ENCODE measurements at regions not wholly inside any gene's neighbourhood (a gene's known extent, or its start where the extent isn't known, plus 50 kb on each side); places are given as distances from the start of the nearest gene placed in this dataset.

- no peaks in the 10 kb centered on the region for H3K27me3 ChIP-seq (replicated peaks in 1 of 2; ENCODE audit: control insufficient read depth in 2 of 2, insufficient read depth in 2 of 2, low read length in 1 of 2)
- H3K27ac ChIP-seq (ENCODE audit: control insufficient read depth, insufficient read depth) = no peak overlapping the region
- TF ChIP-seq BRCA1 (IDR thresholded peaks at IDR 0.05; ENCODE audit: low read depth, low read length) (no peak), FOXM1 (IDR thresholded peaks at IDR 0.05; ENCODE audit: low read depth, low read length) (no peak), GABPA (IDR thresholded peaks at IDR 0.05; ENCODE audit: low read depth) (no peak), TAF1 (IDR thresholded peaks at IDR 0.05; ENCODE audit: borderline replicate concordance, low read depth, low read length) (no peak), SRF (IDR thresholded peaks at IDR 0.05; ENCODE audit: low read depth in 2 of 2, low read length in 2 of 2) (no peak), WRNIP1 (IDR thresholded peaks at IDR 0.05; ENCODE audit: borderline replicate concordance, low read depth, low read length) (no peak), ZNF687 (IDR thresholded peaks at IDR 0.05) (no peak), TCF3 (IDR thresholded peaks at IDR 0.05; ENCODE audit: borderline replicate concordance, insufficient read depth, low read depth, low read length) (no peak), EP300 (IDR thresholded peaks at IDR 0.05; ENCODE audit: borderline replicate concordance in 1 of 2, control insufficient read depth in 1 of 2, low read depth in 2 of 2, low read length in 2 of 2) (no peak), GATAD2B (conservative IDR thresholded peaks at IDR 0.05; ENCODE audit: low read depth) (no peak), MEF2A (IDR thresholded peaks at IDR 0.05; ENCODE audit: insufficient read depth, low read depth, low read length) (no peak), DPF2 (IDR thresholded peaks at IDR 0.05) (no peak), HDGF (IDR thresholded peaks at IDR 0.05) (no peak), IRF4 (IDR thresholded peaks at IDR 0.05; ENCODE audit: low read depth, low read length) (no peak), CHD1 (IDR thresholded peaks at IDR 0.05; ENCODE audit: low read depth, low read length) (no peak), TBL1XR1 (IDR thresholded peaks at IDR 0.05; ENCODE audit: low read depth, low read length) (no peak), RCOR1 (conservative IDR thresholded peaks at IDR 0.05; ENCODE audit: low read depth, low read length) (no peak), BACH1 (IDR thresholded peaks at IDR 0.05; ENCODE audit: borderline replicate concordance) (no peak)
- FAIRE-seq (no peak), DNase-seq (ENCODE audit: low read depth, low spot score) (no peak), ATAC-seq (no peak)
- ChIA-PET RAD21 (ENCODE audit: unreplicated experiment) (no interaction called here), CTCF (no interaction called here), SMC1A (ENCODE audit: uncharacterized antibody, unreplicated experiment) (interaction anchor here (1.0 to 1.4 kb wide), 2 partner anchors 10 to 46 kb away, joined by 3 to 4 read pairs; no protein-coding TSS in a partner anchor), POLR2A (no interaction called here)
- H3K4me2 ChIP-seq (ENCODE audit: control insufficient read depth, insufficient read depth) = no peak overlapping the region
- H3K4me1 ChIP-seq (ENCODE audit: control insufficient read depth, insufficient read depth, low read length) = no peaks in the 10 kb centered on the region
- H3K36me3 ChIP-seq (ENCODE audit: control insufficient read depth in 2 of 2, insufficient read depth in 2 of 2, low read length in 1 of 2) = no peaks in the 10 kb centered on the region
- H3K4me3 ChIP-seq = no peak overlapping the region
- no peak overlapping the region for H3K9ac ChIP-seq (ENCODE audit: control insufficient read depth, insufficient read depth, low read length)
- 0% methylated on average over 2 of the region's 2 CpGs for WGBS (ENCODE audit: insufficient coverage, insufficient replicate concordance, low lambda C conversion rate, missing lambda C conversion rate)
- H2AFZ ChIP-seq (ENCODE audit: control insufficient read depth, low read depth, low read length) = no peak overlapping the region
- in situ Hi-C loops (cut with MboI) = no loop called here
- H3K79me2 ChIP-seq (ENCODE audit: control insufficient read depth, insufficient read depth, low read length) = no peaks in the 10 kb centered on the region
- intact Hi-C loops (cut with micrococcal nuclease; ENCODE audit: unreplicated experiment) = no loop called here
- BruUV-seq (replicated peaks) = no TSS peak
- H3K9me3 ChIP-seq (replicated peaks; ENCODE audit: control insufficient read depth, insufficient read depth, low read length) = no peaks in the 10 kb centered on the region
- H4K20me1 ChIP-seq (ENCODE audit: control insufficient read depth, insufficient read depth) = no peaks in the 10 kb centered on the region
These were observed 293.6 kb upstream of the ZC3H12C start for GRCh38 chr11:109799604-109800003.
